ENCODE measurements at regions not wholly inside any gene's neighbourhood (a gene's known extent, or its start where the extent isn't known, plus 50 kb on each side); places are given as distances from the start of the nearest gene placed in this dataset.

DNA sequence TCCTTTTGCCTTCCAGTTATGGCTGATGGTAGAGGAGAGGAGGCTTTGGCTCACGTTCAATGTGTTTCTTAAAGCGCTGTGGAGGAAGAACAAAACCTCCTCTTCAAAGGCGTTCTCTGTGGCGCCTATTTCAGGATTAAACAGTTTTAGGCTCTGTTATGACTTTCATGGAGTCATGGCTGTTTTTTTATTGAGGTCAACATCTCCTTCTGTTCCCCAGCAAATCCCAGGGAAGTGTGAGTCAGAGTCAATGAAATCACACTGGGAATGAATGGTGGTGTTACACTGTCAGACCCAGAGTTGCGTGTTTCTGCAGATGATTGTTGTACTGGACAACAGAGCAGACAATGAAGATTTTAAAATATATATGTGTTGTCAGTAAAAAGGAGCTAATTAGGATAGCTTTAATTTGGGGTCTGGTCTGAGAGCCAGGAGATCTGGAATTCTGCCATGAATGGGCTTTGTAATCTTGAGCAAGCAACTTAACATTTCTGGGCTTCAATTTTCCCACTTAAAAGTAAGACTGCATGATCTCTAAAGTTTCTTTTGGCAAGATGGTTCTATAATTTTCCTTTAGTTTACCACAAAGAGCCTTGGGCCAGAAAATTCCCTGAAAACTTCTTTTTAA lies 240.7 kb downstream of the CSNK1G3 start:
- POLR2A ChIA-PET = no interaction called here
- H3K4me2 ChIP-seq (ENCODE audit: insufficient read depth, low read length) = no peak overlapping the region
- no peaks in the 10 kb centered on the region for H3K36me3 ChIP-seq (ENCODE audit: control insufficient read depth in 2 of 2, extremely low read depth in 1 of 2, insufficient read depth in 2 of 2, low read length in 2 of 2)
- no peaks in the 10 kb centered on the region for H3K9me3 ChIP-seq (replicated peaks; ENCODE audit: control insufficient read depth, insufficient read depth, low read length)
- no TSS peak for BruUV-seq (replicated peaks)
- no peak overlapping the region for H3K27ac ChIP-seq (ENCODE audit: insufficient read depth, low read depth, low read length)
- no peak overlapping the region for H3K4me3 ChIP-seq (replicated peaks in 1 of 3; ENCODE audit: insufficient read depth in 1 of 3, low read depth in 1 of 3, low read length in 3 of 3)
- no peaks in the 10 kb centered on the region for H4K20me1 ChIP-seq (replicated peaks; ENCODE audit: control insufficient read depth, extremely low read depth, insufficient read depth, low read length)
- peak; percentile 55 for DNase-seq (ENCODE audit: low read depth, low spot score)
- no peak overlapping the region for H3K9ac ChIP-seq (replicated peaks; ENCODE audit: extremely low read depth, insufficient read depth, low read length)
- H3K9me1 ChIP-seq (replicated peaks; ENCODE audit: control insufficient read depth, extremely low read depth, insufficient read depth, low read length) = no peaks in the 10 kb centered on the region
- CTCF ChIA-PET = interaction anchor here (1.2 kb wide), 1 partner anchor 12 kb away, joined by 3 read pairs; no protein-coding TSS in a partner anchor
- dilution Hi-C loops (cut with MboI; ENCODE audit: extremely low pct_ligation_motif_present, low sequenced_read_pairs) (no loop called here), intact Hi-C loops (cut with micrococcal nuclease) (no loop called here)
- H3K4me1 ChIP-seq (ENCODE audit: control insufficient read depth, extremely low read depth, insufficient read depth, low read length) = no peaks in the 10 kb centered on the region
- TF ChIP-seq MYC (IDR thresholded peaks at IDR 0.05; ENCODE audit: low read depth, low read length) (no peak), FOS (IDR thresholded peaks at IDR 0.05; ENCODE audit: borderline replicate concordance, insufficient read depth, low read length) (peak; percentile 32)
- peak overlapping the region; percentile 48 for H2AFZ ChIP-seq (ENCODE audit: low read depth, low read length)
- H3K79me2 ChIP-seq (ENCODE audit: control insufficient read depth, insufficient read depth, low read length) = no peaks in the 10 kb centered on the region
- FAIRE-seq = no peak
- H3K27me3 ChIP-seq (ENCODE audit: control insufficient read depth in 2 of 2, insufficient read depth in 2 of 2, low read length in 2 of 2) = no peaks in the 10 kb centered on the region

DNA sequence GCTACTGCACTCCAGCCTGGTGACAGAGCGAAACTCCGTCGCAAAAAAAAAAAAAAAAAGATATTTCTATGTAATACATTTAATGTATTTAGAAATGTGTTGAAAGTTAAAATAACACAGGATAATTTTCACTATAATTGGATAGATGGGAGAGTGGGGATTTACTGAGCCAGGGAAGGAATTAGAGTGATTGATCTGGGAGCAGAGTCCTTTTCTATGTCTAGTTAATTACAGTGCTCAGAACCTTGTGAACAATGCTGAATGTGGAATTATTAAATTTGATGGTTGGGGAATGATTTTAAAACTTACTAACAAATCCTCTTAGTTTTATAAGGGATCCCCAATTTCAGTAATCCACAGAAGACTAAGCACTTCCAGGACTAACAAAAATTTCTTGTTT lies 239.7 kb downstream of the CSNK1G3 start:
- FAIRE-seq (no peak), DNase-seq (ENCODE audit: low read depth, low spot score) (no peak)
- Histone ChIP-seq H3K9me1 (replicated peaks; ENCODE audit: control insufficient read depth, extremely low read depth, insufficient read depth, low read length) (no peaks in the 10 kb centered on the region), H4K20me1 (replicated peaks; ENCODE audit: control insufficient read depth, extremely low read depth, insufficient read depth, low read length) (no peaks in the 10 kb centered on the region), H3K9ac (replicated peaks; ENCODE audit: extremely low read depth, insufficient read depth, low read length) (no peak overlapping the region), H3K36me3 (ENCODE audit: control insufficient read depth in 2 of 2, extremely low read depth in 1 of 2, insufficient read depth in 2 of 2, low read length in 2 of 2) (no peaks in the 10 kb centered on the region), H3K27me3 (ENCODE audit: control insufficient read depth in 2 of 2, insufficient read depth in 2 of 2, low read length in 2 of 2) (no peaks in the 10 kb centered on the region), H3K79me2 (ENCODE audit: control insufficient read depth, insufficient read depth, low read length) (no peaks in the 10 kb centered on the region), H3K9me3 (replicated peaks; ENCODE audit: control insufficient read depth, insufficient read depth, low read length) (no peaks in the 10 kb centered on the region), H3K27ac (ENCODE audit: insufficient read depth, low read depth, low read length) (no peak overlapping the region), H3K4me1 (ENCODE audit: control insufficient read depth, extremely low read depth, insufficient read depth, low read length) (no peaks in the 10 kb centered on the region), H3K4me2 (ENCODE audit: insufficient read depth, low read length) (no peak overlapping the region), H3K4me3 (replicated peaks in 1 of 3; ENCODE audit: insufficient read depth in 1 of 3, low read depth in 1 of 3, low read length in 3 of 3) (no peak overlapping the region), H2AFZ (ENCODE audit: low read depth, low read length) (no peak overlapping the region)
- ChIA-PET CTCF (no interaction called here), POLR2A (no interaction called here)
- dilution Hi-C loops (cut with MboI; ENCODE audit: extremely low pct_ligation_motif_present, low sequenced_read_pairs) (no loop called here), intact Hi-C loops (cut with micrococcal nuclease) (no loop called here)
- TF ChIP-seq FOS (IDR thresholded peaks at IDR 0.05; ENCODE audit: borderline replicate concordance, insufficient read depth, low read length) (no peak), MAX (IDR thresholded peaks at IDR 0.05; ENCODE audit: insufficient read depth, insufficient read length) (no peak), JUN (IDR thresholded peaks at IDR 0.05; ENCODE audit: borderline replicate concordance, insufficient read depth, insufficient read length, low read depth) (no peak), EZH2 (IDR thresholded peaks at IDR 0.05; ENCODE audit: borderline replicate concordance, low read depth, low read length, severe bottlenecking) (no peak), GATA2 (IDR thresholded peaks at IDR 0.05; ENCODE audit: insufficient read depth, insufficient read length, low read depth, low read length) (no peak), MYC (IDR thresholded peaks at IDR 0.05; ENCODE audit: low read depth, low read length) (no peak), POLR2AphosphoS5 (IDR thresholded peaks at IDR 0.05; ENCODE audit: insufficient read depth, low read depth, low read length) (no peak), POLR2A (IDR thresholded peaks at IDR 0.05; ENCODE audit: low read depth, low read length) (no peak)
- TF ChIP-seq, protein P1, sequence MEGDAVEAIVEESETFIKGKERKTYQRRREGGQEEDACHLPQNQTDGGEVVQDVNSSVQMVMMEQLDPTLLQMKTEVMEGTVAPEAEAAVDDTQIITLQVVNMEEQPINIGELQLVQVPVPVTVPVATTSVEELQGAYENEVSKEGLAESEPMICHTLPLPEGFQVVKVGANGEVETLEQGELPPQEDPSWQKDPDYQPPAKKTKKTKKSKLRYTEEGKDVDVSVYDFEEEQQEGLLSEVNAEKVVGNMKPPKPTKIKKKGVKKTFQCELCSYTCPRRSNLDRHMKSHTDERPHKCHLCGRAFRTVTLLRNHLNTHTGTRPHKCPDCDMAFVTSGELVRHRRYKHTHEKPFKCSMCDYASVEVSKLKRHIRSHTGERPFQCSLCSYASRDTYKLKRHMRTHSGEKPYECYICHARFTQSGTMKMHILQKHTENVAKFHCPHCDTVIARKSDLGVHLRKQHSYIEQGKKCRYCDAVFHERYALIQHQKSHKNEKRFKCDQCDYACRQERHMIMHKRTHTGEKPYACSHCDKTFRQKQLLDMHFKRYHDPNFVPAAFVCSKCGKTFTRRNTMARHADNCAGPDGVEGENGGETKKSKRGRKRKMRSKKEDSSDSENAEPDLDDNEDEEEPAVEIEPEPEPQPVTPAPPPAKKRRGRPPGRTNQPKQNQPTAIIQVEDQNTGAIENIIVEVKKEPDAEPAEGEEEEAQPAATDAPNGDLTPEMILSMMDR (IDR thresholded peaks at IDR 0.05; ENCODE audit: extremely low read depth in 1 of 2, insufficient read depth in 1 of 2, low read depth in 1 of 2, low read length in 2 of 2) = no peak
- BruUV-seq (replicated peaks) = no TSS peak

All from endothelial cell of umbilical vein (primary cell).